ENCODE measurements at regions not wholly inside any gene's neighbourhood (a gene's known extent, or its start where the extent isn't known, plus 50 kb on each side); places are given as distances from the start of the nearest gene placed in this dataset.
"Not testable (repeated sequence)": the region's sequence is repeated elsewhere in the genome, so short reads cannot be mapped to it uniquely, and the experiment has no call there.

- Histone ChIP-seq H3K4me3 (no peak overlapping the region), H3K27ac (no peak overlapping the region)
Measured at GRCh38 chr13:64626105-64626504, 2604.0 kb downstream of the PCDH9 start.

- no peak overlapping the region for H3K27ac ChIP-seq
Measured at GRCh38 chr13:64617231-64617630, 2612.9 kb downstream of the PCDH9 start.

GRCh38 chr13:64591971-64592370 is 2638.2 kb downstream of the PCDH9 start:
- no peak overlapping the region for H3K4me3 ChIP-seq

More at GRCh38 chr13:64617231-64617630, 2612.9 kb downstream of the PCDH9 start:
- H3K4me3 ChIP-seq = no peak overlapping the region

GRCh38 chr13:64579331-64579730 is 2650.8 kb downstream of the PCDH9 start:
- H3K27ac ChIP-seq = no peak overlapping the region
- no peak overlapping the region for H3K4me3 ChIP-seq

More at GRCh38 chr13:64591971-64592370, 2638.2 kb downstream of the PCDH9 start:
- no peak overlapping the region for H3K27ac ChIP-seq

GRCh38 chr13:64568748-64569147 is 2661.4 kb downstream of the PCDH9 start:
- no peak overlapping the region for H3K4me3 ChIP-seq
- no peak overlapping the region for H3K27ac ChIP-seq

- not testable (repeated sequence) for H3K4me3 ChIP-seq, H3K27ac ChIP-seq
Measured at GRCh38 chr13:64558031-64558430, 2672.1 kb downstream of the PCDH9 start.

GRCh38 chr13:64556376-64556775 is 2673.8 kb downstream of the PCDH9 start:
- Histone ChIP-seq H3K4me3 (no peak overlapping the region), H3K27ac (no peak overlapping the region)

- H3K4me3 ChIP-seq = no peak overlapping the region
- no peak overlapping the region for H3K27ac ChIP-seq
Measured at GRCh38 chr13:64553411-64554129, 2676.6 kb downstream of the PCDH9 start.

- no peak overlapping the region for H3K4me3 ChIP-seq
- no peak overlapping the region for H3K27ac ChIP-seq
Measured at GRCh38 chr13:64551755-64552154, 2678.4 kb downstream of the PCDH9 start.

GRCh38 chr13:64546371-64546770 is 2683.8 kb downstream of the PCDH9 start:
- no peak overlapping the region for H3K27ac ChIP-seq

GRCh38 chr13:64540976-64541375 is 2689.2 kb downstream of the PCDH9 start:
- Histone ChIP-seq H3K27ac (no peak overlapping the region), H3K4me3 (no peak overlapping the region)

More at GRCh38 chr13:64546371-64546770, 2683.8 kb downstream of the PCDH9 start:
- H3K4me3 ChIP-seq = no peak overlapping the region

GRCh38 chr13:64540468-64540867 is 2689.7 kb downstream of the PCDH9 start:
- Histone ChIP-seq H3K4me3 (no peak overlapping the region), H3K27ac (no peak overlapping the region)

- no peak overlapping the region for H3K4me3 ChIP-seq
- H3K27ac ChIP-seq = no peak overlapping the region
Measured at GRCh38 chr13:64538711-64539110, 2691.4 kb downstream of the PCDH9 start.

- Histone ChIP-seq H3K4me3 (no peak overlapping the region), H3K27ac (no peak overlapping the region)
Measured at GRCh38 chr13:64534302-64534701, 2695.8 kb downstream of the PCDH9 start.

- Histone ChIP-seq H3K27ac (no peak overlapping the region), H3K4me3 (no peak overlapping the region)
Measured at GRCh38 chr13:64531400-64531799, 2698.7 kb downstream of the PCDH9 start.

- Histone ChIP-seq H3K27ac (no peak overlapping the region), H3K4me3 (no peak overlapping the region)
Measured at GRCh38 chr13:64529874-64530485, 2700.2 kb downstream of the PCDH9 start.

GRCh38 chr13:64528838-64529237 is 2701.3 kb downstream of the PCDH9 start:
- no peak overlapping the region for H3K4me3 ChIP-seq
- H3K27ac ChIP-seq = no peak overlapping the region

- H3K4me3 ChIP-seq = no peak overlapping the region
- no peak overlapping the region for H3K27ac ChIP-seq
Measured at GRCh38 chr13:64527561-64527960, 2702.6 kb downstream of the PCDH9 start.

- Histone ChIP-seq H3K4me3 (no peak overlapping the region), H3K27ac (no peak overlapping the region)
Measured at GRCh38 chr13:64525687-64526086, 2704.4 kb downstream of the PCDH9 start.

GRCh38 chr13:64510747-64511146 is 2719.4 kb downstream of the PCDH9 start:
- Histone ChIP-seq H3K4me3 (no peak overlapping the region), H3K27ac (no peak overlapping the region)

GRCh38 chr13:64506246-64506645 is 2723.9 kb downstream of the PCDH9 start:
- Histone ChIP-seq H3K27ac (no peak overlapping the region), H3K4me3 (no peak overlapping the region)

Measured in skin epidermis (tissue), 12 donors.